ENCODE measurements at regions not wholly inside any gene's neighbourhood (a gene's known extent, or its start where the extent isn't known, plus 50 kb on each side); places are given as distances from the start of the nearest gene placed in this dataset.

GRCh38 chr14:45757655-45758054 lies 504.7 kb upstream of the MIS18BP1 start:
- H3K4me2 ChIP-seq (ENCODE audit: insufficient read depth in 1 of 2, low read depth in 2 of 2, low read length in 2 of 2) = no peak overlapping the region
- H3K9me3 ChIP-seq (ENCODE audit: insufficient read depth in 2 of 2, low read depth in 1 of 2, low read length in 1 of 2) = peaks cover 3 to 10% of the 10 kb centered on the region in 2 experiments; a peak in 2 of 4 replicates
- no peak overlapping the region for H3K27ac ChIP-seq (ENCODE audit: low read depth, low read length)
- DNase-seq (ENCODE audit: low read depth in 1 of 2, low spot score in 2 of 2) (no peak), FAIRE-seq (no peak)
- H3K18ac ChIP-seq (ENCODE audit: extremely low read depth, low read length) = no peak overlapping the region
- no peaks in the 10 kb centered on the region for H3K4me1 ChIP-seq (replicated peaks in 1 of 4; ENCODE audit: control insufficient read depth in 3 of 4, insufficient read depth in 4 of 4, low read length in 3 of 4)
- H2BK20ac ChIP-seq (ENCODE audit: low read length) = no peak overlapping the region
- CTCF ChIA-PET (ENCODE audit: partially characterized antibody) = no interaction called here
- H3K4ac ChIP-seq (replicated peaks; ENCODE audit: insufficient read length, low read depth, low read length) = no peak overlapping the region
- no peak overlapping the region for H3K56ac ChIP-seq (replicated peaks; ENCODE audit: insufficient read length, low read depth, low read length)
- no peak overlapping the region for H2BK5ac ChIP-seq (ENCODE audit: low read depth, low read length)
- no peaks in the 10 kb centered on the region for H4K20me1 ChIP-seq (replicated peaks in 1 of 2; ENCODE audit: control insufficient read depth in 1 of 2, insufficient read depth in 2 of 2, low read length in 2 of 2)
- TF ChIP-seq CBX8 (IDR thresholded peaks at IDR 0.05; ENCODE audit: borderline replicate concordance, low read depth, low read length) = no peak
- no peak for TF ChIP-seq MAFK (IDR thresholded peaks at IDR 0.05; ENCODE audit: low read depth, low read length)
- TF ChIP-seq USF2 (IDR thresholded peaks at IDR 0.05; ENCODE audit: low read length) = no peak
- no peak for TF ChIP-seq NRF1 (IDR thresholded peaks at IDR 0.05; ENCODE audit: low read depth, low read length)
- no peak for TF ChIP-seq SP4 (IDR thresholded peaks at IDR 0.05; ENCODE audit: low read length)
- no peak for TF ChIP-seq RFX5 (IDR thresholded peaks at IDR 0.05; ENCODE audit: borderline replicate concordance, low read depth, low read length)
- TF ChIP-seq POU5F1 (IDR thresholded peaks at IDR 0.05; ENCODE audit: low read depth, low read length) = no peak
- no peak for TF ChIP-seq SIX5 (IDR thresholded peaks at IDR 0.05; ENCODE audit: low read depth, low read length)
- TF ChIP-seq SIRT6 (IDR thresholded peaks at IDR 0.05; ENCODE audit: low read length) = no peak
- H3K14ac ChIP-seq (ENCODE audit: insufficient read length) = no peak overlapping the region
- H2BK12ac ChIP-seq (ENCODE audit: low read depth, low read length) = no peak overlapping the region
- no peak overlapping the region for H4K8ac ChIP-seq (ENCODE audit: extremely low read depth, insufficient read depth, low read length)
- POLR2A ChIA-PET (ENCODE audit: partially characterized antibody) = no interaction called here
- H4K5ac ChIP-seq (ENCODE audit: insufficient read length, low read depth, low read length) = no peak overlapping the region
- H3K23ac ChIP-seq (ENCODE audit: insufficient read length) = no peak overlapping the region
- no peaks in the 10 kb centered on the region for H3K79me1 ChIP-seq (ENCODE audit: low read depth, low read length)
- H4K91ac ChIP-seq (replicated peaks; ENCODE audit: insufficient read length, low read length) = no peak overlapping the region
- WGBS, 2 experiments (ENCODE audit: extremely low coverage in 1 of 2, insufficient coverage in 1 of 2, insufficient read length in 1 of 2, insufficient replicate concordance in 2 of 2, low coverage in 1 of 2, low lambda C conversion rate in 2 of 2, missing lambda C conversion rate in 1 of 2) = 95% methylated on average over 4 of the region's 4 CpGs; no CpG with 5 or more reads in 1 of the 2 experiments
- no peak overlapping the region for H3K9ac ChIP-seq (replicated peaks in 1 of 4; ENCODE audit: extremely low read depth in 1 of 4, low read depth in 3 of 4, low read length in 3 of 4)
- H2BK120ac ChIP-seq (replicated peaks; ENCODE audit: low read depth, low read length) = no peak overlapping the region
- H2BK15ac ChIP-seq (ENCODE audit: low read length) = no peak overlapping the region
- H3K79me2 ChIP-seq (ENCODE audit: control insufficient read depth in 1 of 2, insufficient read depth in 2 of 2, low read length in 2 of 2) = no peaks in the 10 kb centered on the region
- no peak overlapping the region for H2AFZ ChIP-seq (ENCODE audit: low read length)
- no peaks in the 10 kb centered on the region for H3K36me3 ChIP-seq (ENCODE audit: control insufficient read depth in 2 of 4, insufficient read depth in 4 of 4, low read length in 3 of 4)
- no peak overlapping the region for H3K4me3 ChIP-seq (ENCODE audit: extremely low read depth in 1 of 4, insufficient read depth in 2 of 4, low read depth in 3 of 4, low read length in 4 of 4)
- no peaks in the 10 kb centered on the region for H3K23me2 ChIP-seq (ENCODE audit: low read depth, low read length)
- H2AK5ac ChIP-seq (ENCODE audit: low read depth, low read length) = no peak overlapping the region
- H3K27me3 ChIP-seq (replicated peaks in 1 of 4; ENCODE audit: control insufficient read depth in 3 of 4, extremely low read depth in 1 of 4, insufficient read depth in 3 of 4, low read length in 3 of 4) = no peaks in the 10 kb centered on the region

Measured in H1 (cell line).